H1 (cell line): ENCODE measurements at regions not wholly inside any gene's neighbourhood (a gene's known extent, or its start where the extent isn't known, plus 50 kb on each side); places are given as distances from the start of the nearest gene placed in this dataset.

Source experiments
- GABPA ChIP-seq: IDR thresholded peaks from 2 replicates; pipeline ENCODE4 v1.6.1; 2011; ENCODE audit warnings: mild to moderate bottlenecking, low read length, moderate library complexity, borderline replicate concordance; ENCODE audit not compliant: insufficient read depth
- HDAC2 ChIP-seq, 2 experiments: fragments of 300-600 bp in 1 of 2; sonication (generic) in 1 of 2; IDR thresholded peaks; 2 replicates each; pipeline ENCODE4 v1.6.1; 2011 to 2012; ENCODE audit warnings: low read depth in 2 of 2, low read length in 2 of 2, mild to moderate bottlenecking in 2 of 2, moderate library complexity in 2 of 2, borderline replicate concordance in 1 of 2, inconsistent platforms in 1 of 2
- JUND ChIP-seq: IDR thresholded peaks from 2 replicates; pipeline ENCODE4 v1.6.1; 2011; ENCODE audit warnings: mild to moderate bottlenecking, improper control_type of control experiment, low read length
- NANOG ChIP-seq: IDR thresholded peaks from 2 replicates; pipeline ENCODE4 v1.6.1; 2011; ENCODE audit warnings: low read length, low read depth, mild to moderate bottlenecking, inconsistent platforms; ENCODE audit not compliant: insufficient read depth, poor library complexity, severe bottlenecking
- NRF1 ChIP-seq: IDR thresholded peaks from 2 replicates; pipeline ENCODE4 v1.6.1; 2011; ENCODE audit warnings: mild to moderate bottlenecking, low read depth, low read length, improper control_type of control experiment
- POLR2A ChIP-seq, 2 experiments: IDR thresholded peaks; 1 replicate in 1 of 2; 2 replicates in 1 of 2; pipeline ENCODE4 v1.6.1; 2011; ENCODE audit warnings: low read depth in 2 of 2, low read length in 2 of 2, mild to moderate bottlenecking in 2 of 2; ENCODE audit errors: control extremely low read depth in 1 of 2
- POLR2AphosphoS5 ChIP-seq: IDR thresholded peaks from 2 replicates; pipeline ENCODE4 v1.6.1; 2011; ENCODE audit warnings: low read depth, low read length
- RBBP5 ChIP-seq: IDR thresholded peaks from 2 replicates; pipeline ENCODE4 v1.7.1; 2012; ENCODE audit warnings: low read depth, mild to moderate bottlenecking, inconsistent platforms, low read length, moderate library complexity, borderline replicate concordance
- SIN3A ChIP-seq, 2 experiments: IDR thresholded peaks in 1 of 2; conservative IDR thresholded peaks in 1 of 2; 2 replicates each; pipeline ENCODE4 v1.6.1; 2011 to 2012; ENCODE audit warnings: low read length in 2 of 2, improper control_type of control experiment in 1 of 2, low read depth in 1 of 2, mild to moderate bottlenecking in 1 of 2
- YY1 ChIP-seq: IDR thresholded peaks from 2 replicates; pipeline ENCODE4 v1.6.1; 2011; ENCODE audit warnings: low read depth, mild to moderate bottlenecking, low read length
- TF ChIP-seq, protein P1 (sequence below), 3 experiments: IDR thresholded peaks; 1 replicate in 2 of 3; 2 replicates in 1 of 3; pipeline versions ENCODE4 v1.5.1 to v1.6.1; 2011; ENCODE audit warnings: low read length in 3 of 3, mild to moderate bottlenecking in 3 of 3, inconsistent platforms in 2 of 3, low read depth in 1 of 3, moderate library complexity in 1 of 3; ENCODE audit not compliant: insufficient read depth in 1 of 3; ENCODE audit errors: control extremely low read depth in 1 of 3
- TF ChIP-seq, protein P2 (sequence below): IDR thresholded peaks from 2 replicates; pipeline ENCODE4 v1.6.1; 2012; ENCODE audit warnings: inconsistent platforms

DNA sequence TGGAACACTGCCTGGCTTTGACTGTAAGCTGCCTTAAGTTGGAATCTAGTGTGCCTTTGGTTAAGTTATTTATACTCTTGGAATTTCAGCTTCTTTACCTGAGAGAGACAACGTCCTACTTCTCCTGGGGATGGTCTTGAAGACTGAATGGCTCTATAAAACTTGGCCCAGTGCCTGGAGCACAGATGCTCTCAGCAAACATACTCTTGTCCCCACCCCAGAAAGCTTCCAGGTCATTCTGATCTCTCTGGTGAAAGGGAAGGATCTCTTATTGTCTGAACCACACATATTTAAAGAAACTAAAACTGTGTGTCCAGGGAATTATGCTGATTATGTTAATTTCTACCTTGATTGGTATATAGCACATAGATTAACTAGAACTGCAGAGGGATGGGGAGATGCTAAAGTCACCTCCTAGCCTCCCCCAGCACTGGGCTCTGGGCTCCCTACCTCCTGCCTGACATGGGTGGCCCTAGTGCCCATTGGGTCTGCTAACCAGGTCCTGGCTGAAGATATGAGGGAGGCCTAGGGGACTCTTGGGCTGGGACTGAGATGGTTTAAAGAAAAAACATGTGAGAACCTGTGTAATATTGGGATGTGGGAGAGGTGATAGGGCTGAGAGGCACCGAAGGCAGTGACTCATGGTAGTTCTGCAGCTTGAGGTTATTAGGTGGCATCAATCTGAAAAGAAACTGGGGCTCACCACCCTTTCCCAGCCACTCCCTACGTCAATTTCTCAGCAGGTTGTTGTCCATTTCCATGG, 171.0 kb downstream of the RPLP1 start:
- TF ChIP-seq, protein P1, sequence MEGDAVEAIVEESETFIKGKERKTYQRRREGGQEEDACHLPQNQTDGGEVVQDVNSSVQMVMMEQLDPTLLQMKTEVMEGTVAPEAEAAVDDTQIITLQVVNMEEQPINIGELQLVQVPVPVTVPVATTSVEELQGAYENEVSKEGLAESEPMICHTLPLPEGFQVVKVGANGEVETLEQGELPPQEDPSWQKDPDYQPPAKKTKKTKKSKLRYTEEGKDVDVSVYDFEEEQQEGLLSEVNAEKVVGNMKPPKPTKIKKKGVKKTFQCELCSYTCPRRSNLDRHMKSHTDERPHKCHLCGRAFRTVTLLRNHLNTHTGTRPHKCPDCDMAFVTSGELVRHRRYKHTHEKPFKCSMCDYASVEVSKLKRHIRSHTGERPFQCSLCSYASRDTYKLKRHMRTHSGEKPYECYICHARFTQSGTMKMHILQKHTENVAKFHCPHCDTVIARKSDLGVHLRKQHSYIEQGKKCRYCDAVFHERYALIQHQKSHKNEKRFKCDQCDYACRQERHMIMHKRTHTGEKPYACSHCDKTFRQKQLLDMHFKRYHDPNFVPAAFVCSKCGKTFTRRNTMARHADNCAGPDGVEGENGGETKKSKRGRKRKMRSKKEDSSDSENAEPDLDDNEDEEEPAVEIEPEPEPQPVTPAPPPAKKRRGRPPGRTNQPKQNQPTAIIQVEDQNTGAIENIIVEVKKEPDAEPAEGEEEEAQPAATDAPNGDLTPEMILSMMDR (IDR thresholded peaks at IDR 0.05; ENCODE audit: control extremely low read depth in 1 of 3, insufficient read depth in 1 of 3, low read depth in 1 of 3, low read length in 3 of 3): no peak
- no peak for TF ChIP-seq HDAC2 (IDR thresholded peaks at IDR 0.05; ENCODE audit: borderline replicate concordance in 1 of 2, low read depth in 2 of 2, low read length in 2 of 2)
- TF ChIP-seq, protein P2, sequence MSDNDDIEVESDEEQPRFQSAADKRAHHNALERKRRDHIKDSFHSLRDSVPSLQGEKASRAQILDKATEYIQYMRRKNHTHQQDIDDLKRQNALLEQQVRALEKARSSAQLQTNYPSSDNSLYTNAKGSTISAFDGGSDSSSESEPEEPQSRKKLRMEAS: no peak
- no peak for TF ChIP-seq NRF1
- TF ChIP-seq SIN3A (conservative IDR thresholded peaks at IDR 0.05 in 1 of 2, IDR thresholded peaks at IDR 0.05 in 1 of 2; ENCODE audit: low read depth in 1 of 2, low read length in 2 of 2): no peak
- TF ChIP-seq NANOG: no peak
- TF ChIP-seq GABPA: no peak
- no peak for TF ChIP-seq JUND
- TF ChIP-seq POLR2AphosphoS5: no peak
- TF ChIP-seq RBBP5: no peak
- no peak for TF ChIP-seq POLR2A (IDR thresholded peaks at IDR 0.05; ENCODE audit: control extremely low read depth in 1 of 2, low read depth in 2 of 2, low read length in 2 of 2)
- no peak for TF ChIP-seq YY1
